HG03280 (cell line): ENCODE measurements at regions not wholly inside any gene's neighbourhood (a gene's known extent, or its start where the extent isn't known, plus 50 kb on each side); places are given as distances from the start of the nearest gene placed in this dataset.

ENCODE experiments used
- ATAC-seq: cut with Tn5 transposase; IDR thresholded peaks from one replicate; pipeline ENCODE4 v1.9.1; 2021; ENCODE audit warnings: mild to moderate bottlenecking, moderate library complexity; ENCODE audit not compliant: unreplicated experiment

GRCh38 chr9:38315085-38315595 is 77.4 kb upstream of the ALDH1B1 start:
- ATAC-seq = no peak

DNA sequence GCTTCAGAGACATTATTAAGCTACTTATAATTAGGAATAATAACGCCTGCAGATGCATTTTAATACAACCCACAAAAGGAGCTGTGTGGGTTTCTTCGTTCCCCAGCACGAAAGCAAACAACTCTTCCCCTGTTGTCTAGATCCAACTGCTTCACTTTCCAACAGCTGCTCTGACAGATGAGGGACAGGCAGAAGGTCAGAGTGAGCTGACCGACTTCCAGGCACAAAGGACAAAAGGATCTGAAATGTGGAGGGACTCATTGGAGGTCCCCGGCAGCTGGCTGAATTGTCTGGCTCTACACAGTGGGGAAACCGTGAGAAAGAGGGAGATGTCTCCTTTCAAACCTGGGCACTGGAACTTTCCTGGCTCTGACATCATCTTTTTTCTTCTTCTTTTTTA is 79.1 kb upstream of the ALDH1B1 start:
- ATAC-seq = no peak

- no peak for ATAC-seq
These were observed 80.1 kb upstream of the ALDH1B1 start for GRCh38 chr9:38312406-38312805.

- no peak for ATAC-seq
These were observed 80.9 kb upstream of the ALDH1B1 start for GRCh38 chr9:38311382-38312270.

DNA sequence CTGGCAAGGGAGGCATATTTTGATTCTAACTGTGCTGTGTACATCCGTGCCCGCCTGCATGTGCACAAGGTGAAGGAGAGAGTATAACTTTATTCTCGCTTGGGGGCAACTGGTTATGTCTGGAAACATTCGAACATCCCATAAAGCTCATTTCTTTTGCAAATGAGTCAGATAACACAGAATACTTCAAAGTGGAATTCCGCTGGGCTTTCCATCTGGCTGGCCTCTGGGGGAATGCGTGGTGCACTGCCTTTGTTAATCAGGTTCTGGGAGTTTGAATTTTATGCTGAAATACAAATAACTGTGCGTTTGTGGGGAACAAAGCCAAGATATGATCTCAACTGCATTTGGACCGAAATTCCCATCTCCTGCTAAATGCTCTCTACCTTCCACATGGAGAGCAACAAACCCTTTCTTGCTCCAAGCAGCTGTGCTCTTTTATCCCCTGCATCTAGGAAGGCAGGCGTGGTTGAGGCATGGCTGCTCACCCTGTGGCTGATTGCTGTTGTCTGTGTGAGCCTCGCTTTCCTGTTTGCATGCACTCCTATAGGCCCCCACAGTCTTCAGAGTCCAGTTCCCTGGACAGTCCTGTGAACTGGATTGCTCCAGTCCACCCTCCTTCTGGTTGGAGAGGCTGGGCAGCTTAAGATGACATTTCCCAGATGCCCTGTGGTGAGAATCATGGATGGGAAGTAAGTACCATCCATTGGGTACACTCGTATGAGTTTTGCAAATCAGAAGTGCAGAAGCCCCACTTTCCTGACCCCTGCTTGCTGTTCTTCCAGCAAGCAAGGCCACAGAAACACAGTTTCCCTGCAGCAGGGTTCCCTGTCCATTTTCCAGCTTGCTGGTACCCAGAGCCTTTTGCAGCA is 82.9 kb upstream of the ALDH1B1 start:
- no peak for ATAC-seq

DNA sequence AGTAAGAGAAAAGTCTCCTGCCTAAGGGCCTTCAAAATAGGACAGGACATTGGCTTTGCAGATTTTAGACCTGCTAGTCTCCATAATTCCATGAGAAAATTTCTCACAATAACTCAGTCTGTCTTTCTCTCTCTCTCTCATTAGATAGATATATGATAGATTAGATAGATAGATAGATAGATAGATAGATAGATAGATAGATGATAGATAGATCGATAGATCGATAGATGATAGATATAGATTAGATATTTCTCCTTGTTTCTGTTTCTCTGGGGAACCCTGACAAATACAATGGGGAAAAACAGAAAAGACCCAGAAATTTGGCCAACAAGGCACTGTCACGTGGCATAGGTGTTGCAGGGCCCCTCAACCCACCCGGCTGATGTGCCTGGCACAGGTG is 84.4 kb upstream of the ALDH1B1 start:
- no peak for ATAC-seq

- ATAC-seq = no peak
These were observed 85.6 kb upstream of the ALDH1B1 start for GRCh38 chr9:38306899-38307298.

DNA sequence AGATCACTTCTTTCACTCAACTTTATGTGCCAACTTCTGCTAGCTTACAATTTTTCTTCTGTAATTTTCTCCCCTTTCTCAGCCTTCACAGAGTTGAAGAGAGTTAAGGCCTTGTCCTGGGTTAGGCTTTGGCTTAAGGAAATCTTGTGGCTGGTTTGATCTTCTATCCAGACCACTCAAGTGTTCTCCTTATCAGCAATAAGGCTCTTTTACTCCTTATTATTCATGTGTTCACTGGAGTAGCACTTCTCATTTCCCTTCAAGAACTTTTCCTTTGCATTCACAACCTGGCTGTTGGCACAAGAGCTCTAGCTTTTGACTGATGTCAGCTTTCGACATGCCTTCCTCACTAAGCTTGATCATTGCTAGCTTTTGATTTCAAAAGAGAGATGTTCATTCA is 86.9 kb upstream of the ALDH1B1 start:
- ATAC-seq = no peak

GRCh38 chr9:38301376-38302106 is 91.0 kb upstream of the ALDH1B1 start:
- ATAC-seq = no peak

- no peak for ATAC-seq
These were observed 92.6 kb upstream of the ALDH1B1 start for GRCh38 chr9:38299856-38300255.

DNA sequence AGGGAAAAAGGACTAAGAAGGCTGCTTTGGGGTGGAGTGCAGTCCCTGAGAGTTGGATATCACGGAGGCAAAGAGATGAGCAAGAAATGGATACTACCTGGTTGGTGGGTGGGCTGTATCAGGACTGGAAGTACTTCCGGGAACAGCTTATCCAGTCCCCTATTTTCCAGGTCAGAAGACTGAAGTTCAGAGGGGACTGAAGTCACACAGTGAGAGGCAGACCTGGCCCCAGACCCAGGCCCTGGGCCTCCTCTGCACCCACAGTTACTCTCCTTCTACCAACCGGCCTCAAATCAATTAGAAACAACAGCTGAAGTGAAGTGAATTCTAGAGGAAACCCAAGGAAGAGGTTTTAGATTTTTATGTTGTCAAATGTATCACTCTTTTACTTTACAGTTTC is 93.6 kb upstream of the ALDH1B1 start:
- no peak for ATAC-seq

DNA sequence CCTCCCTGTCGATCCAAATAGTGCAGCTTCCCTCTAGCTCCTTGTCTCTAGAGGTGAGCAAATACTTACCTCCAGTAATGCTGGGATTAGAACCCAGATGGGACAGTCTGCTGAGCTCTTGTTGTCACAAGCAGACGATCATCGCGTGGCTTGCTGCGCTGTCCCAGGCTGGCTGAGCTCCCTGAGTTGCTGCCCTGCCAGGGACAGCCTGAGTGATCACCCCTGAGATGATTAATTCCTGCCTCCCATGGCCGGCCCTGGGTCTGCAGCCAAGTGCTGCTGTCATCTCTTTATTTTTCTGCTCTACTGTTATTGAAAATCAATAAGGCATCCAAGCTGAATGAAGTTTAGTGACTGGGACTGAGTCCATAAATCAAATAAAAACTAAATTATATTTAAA is 94.0 kb upstream of the ALDH1B1 start:
- no peak for ATAC-seq

- ATAC-seq = no peak
These were observed 95.7 kb upstream of the ALDH1B1 start for GRCh38 chr9:38296807-38297206.

DNA sequence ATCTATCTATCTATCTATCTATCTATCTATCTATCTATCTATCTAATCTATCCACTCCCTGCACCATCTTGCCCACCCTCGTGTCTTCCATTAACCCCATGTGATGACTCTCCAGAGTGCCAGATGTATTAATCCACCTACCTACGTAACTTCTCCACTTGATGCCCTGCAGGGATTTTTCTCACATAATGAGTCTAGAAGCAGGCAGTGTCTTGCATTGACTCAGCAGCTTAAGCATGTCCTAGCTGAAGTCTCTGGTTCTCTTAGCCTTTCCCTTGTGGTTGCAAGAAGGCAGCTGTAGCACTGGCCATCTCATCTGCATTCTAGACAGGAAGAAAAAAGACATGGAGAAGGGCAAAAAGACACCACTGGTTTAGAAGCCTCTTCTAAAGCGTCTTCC is 96.7 kb upstream of the ALDH1B1 start:
- no peak for ATAC-seq

GRCh38 chr9:38294220-38294960 is 98.1 kb upstream of the ALDH1B1 start:
- ATAC-seq = no peak

DNA sequence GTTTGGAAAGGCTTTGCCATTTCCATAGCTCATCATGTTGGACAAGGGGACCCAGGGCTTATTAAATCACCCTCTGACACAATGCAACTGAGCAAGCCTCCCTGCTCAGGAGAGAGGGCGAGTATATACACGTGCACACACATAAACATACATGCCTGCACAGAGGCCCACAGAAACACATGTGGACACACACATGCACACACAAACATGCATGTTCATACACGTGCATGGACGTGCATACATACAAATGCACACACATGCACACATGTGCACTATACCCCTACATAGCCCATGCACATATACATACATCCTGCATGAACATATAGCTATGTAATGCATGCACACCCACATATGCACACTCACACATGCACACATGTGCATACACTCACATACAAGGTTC is 99.5 kb upstream of the ALDH1B1 start:
- ATAC-seq = no peak

- ATAC-seq = no peak
These were observed 100.0 kb upstream of the ALDH1B1 start for GRCh38 chr9:38292480-38292879.

DNA sequence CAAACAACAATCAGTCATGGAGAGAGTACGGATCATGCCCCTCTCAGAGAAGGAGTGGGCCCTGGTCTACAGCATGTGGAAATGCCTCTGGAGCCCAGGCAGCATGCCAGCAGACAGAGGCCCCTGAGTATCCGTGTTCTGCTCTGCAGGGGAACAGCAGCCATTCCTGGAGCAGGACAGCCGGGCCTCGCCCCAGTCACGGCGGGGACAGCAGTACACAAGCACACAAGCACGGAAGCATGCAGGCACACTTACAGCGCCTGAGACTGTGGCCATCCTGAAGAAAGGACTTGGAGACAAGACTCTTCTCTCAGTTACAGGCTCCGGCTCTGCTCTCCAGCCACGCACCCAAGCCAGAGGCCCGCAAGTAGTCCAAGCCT is 102.6 kb upstream of the ALDH1B1 start:
- ATAC-seq = no peak

- ATAC-seq = no peak
These were observed 103.2 kb upstream of the ALDH1B1 start for GRCh38 chr9:38289236-38289865.

DNA sequence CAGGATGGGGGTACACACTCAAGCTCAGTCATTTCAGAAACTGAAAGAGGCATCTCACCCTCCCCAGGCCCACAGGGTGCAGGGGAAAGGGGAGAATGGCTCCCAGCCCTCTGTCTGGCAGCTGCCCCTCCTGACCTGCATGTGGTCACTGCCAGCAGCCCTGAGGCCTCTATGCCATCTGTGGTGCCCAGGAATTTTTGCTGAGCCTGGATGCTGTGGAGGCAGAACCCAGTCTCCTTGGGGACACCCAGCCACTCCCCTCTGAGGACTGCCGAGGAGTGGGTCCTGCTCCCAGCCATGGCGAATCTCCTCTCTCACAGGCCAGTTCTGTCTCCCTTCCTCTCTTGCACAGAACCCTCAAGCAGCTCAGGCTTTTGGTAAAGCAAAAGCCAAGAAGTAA is 104.0 kb upstream of the ALDH1B1 start:
- no peak for ATAC-seq
